ENCODE measurements at regions not wholly inside any gene's neighbourhood (a gene's known extent, or its start where the extent isn't known, plus 50 kb on each side); places are given as distances from the start of the nearest gene placed in this dataset.

GRCh38 chr1:219417610-219418009, 195.3 kb downstream of the ZC3H11B start:
- Histone ChIP-seq H3K27me3 (no peaks in the 10 kb centered on the region), H3K9me3 (no peaks in the 10 kb centered on the region), H3K4me3 (no peak overlapping the region), H3K4me1 (peaks cover 0 to 21% (median 0%) of the 10 kb centered on the region in 4 donors), H3K27ac (no peak overlapping the region), H3K36me3 (no peaks in the 10 kb centered on the region)
- TF ChIP-seq POLR2A (IDR thresholded peaks at IDR 0.05), result no peak
- TF ChIP-seq, protein P1, sequence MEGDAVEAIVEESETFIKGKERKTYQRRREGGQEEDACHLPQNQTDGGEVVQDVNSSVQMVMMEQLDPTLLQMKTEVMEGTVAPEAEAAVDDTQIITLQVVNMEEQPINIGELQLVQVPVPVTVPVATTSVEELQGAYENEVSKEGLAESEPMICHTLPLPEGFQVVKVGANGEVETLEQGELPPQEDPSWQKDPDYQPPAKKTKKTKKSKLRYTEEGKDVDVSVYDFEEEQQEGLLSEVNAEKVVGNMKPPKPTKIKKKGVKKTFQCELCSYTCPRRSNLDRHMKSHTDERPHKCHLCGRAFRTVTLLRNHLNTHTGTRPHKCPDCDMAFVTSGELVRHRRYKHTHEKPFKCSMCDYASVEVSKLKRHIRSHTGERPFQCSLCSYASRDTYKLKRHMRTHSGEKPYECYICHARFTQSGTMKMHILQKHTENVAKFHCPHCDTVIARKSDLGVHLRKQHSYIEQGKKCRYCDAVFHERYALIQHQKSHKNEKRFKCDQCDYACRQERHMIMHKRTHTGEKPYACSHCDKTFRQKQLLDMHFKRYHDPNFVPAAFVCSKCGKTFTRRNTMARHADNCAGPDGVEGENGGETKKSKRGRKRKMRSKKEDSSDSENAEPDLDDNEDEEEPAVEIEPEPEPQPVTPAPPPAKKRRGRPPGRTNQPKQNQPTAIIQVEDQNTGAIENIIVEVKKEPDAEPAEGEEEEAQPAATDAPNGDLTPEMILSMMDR (IDR thresholded peaks at IDR 0.05), result no peak
- intact Hi-C loops (cut with DNase I), result no loop called here
- no peak for ATAC-seq
- 63% methylated on average over 2 of the region's 3 CpGs for WGBS (ENCODE audit: insufficient coverage, low coverage, low lambda C conversion rate, missing lambda C conversion rate)
- no peak for DNase-seq

DNA sequence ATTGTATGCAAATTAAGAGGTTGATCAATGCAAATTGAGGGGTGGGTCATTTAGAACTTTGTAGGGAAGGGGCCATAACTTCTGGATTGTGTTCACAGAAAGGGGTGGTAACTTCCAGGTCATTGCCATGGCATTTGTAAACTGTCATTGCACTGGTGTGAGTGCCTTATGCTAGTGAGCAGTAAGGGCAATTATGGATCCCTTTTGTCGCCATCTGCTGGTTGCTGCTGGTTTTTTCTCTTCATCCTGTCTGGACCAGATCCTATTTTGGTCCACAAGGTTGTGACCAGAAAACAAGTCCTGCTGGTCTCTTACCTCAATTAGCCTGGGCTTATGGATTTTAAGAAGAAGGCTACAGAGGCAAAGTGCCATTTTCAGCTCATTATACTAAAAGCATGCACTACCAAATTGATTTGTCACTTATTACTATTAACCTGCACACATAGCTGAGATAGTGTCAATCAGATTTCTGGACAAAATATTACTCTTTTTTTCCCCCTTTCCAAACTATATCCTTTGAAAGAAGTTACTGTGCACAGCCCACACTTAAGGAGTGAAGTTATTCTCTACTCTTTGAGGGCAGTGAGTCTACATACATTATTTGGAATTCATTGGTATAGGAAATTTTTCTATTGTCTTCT, 196.2 kb downstream of the ZC3H11B start:
- H3K36me3 ChIP-seq, result no peaks in the 10 kb centered on the region
- intact Hi-C loops (cut with DNase I), result no loop called here
- no peak overlapping the region for H3K27ac ChIP-seq
- DNase-seq (peak in 2 of 3 donors; percentile 24 to 62), ATAC-seq (peak; percentile 75 to 89 (median 82))
- WGBS (ENCODE audit: insufficient coverage, low coverage, low lambda C conversion rate, missing lambda C conversion rate), result 0% methylated on average over 1 of the region's 1 CpG
- H3K4me3 ChIP-seq, result no peak overlapping the region
- TF ChIP-seq, protein P1 (IDR thresholded peaks at IDR 0.05), result peak; percentile 44 to 71 (median 62)
- TF ChIP-seq POLR2A (IDR thresholded peaks at IDR 0.05), result no peak
- H3K9me3 ChIP-seq, result no peaks in the 10 kb centered on the region
- peaks cover 0 to 20% (median 0%) of the 10 kb centered on the region in 4 donors for H3K4me1 ChIP-seq
- H3K27me3 ChIP-seq, result no peaks in the 10 kb centered on the region

DNA sequence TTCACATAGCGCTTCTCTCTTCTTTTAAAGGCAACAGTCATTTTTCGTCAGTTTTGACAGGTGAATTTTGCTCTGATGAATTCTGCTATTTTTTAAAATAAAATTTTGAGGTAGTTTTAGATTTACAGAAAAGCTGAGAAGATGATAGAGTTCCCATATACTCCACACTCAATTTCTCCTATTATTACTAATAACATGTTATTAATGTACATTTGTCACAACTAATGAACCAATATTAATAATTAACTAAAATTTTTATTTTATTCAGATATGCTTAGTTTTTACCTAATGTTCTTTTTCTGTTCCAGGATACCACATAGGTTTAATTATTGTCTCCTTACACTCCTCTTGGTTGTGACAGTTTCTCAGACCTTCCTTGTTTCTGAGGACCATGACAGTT, 197.0 kb downstream of the ZC3H11B start:
- Histone ChIP-seq H3K27me3 (no peaks in the 10 kb centered on the region), H3K36me3 (no peaks in the 10 kb centered on the region), H3K4me3 (no peak overlapping the region), H3K4me1 (peaks cover 0 to 12% (median 0%) of the 10 kb centered on the region in 4 donors), H3K9me3 (no peaks in the 10 kb centered on the region), H3K27ac (no peak overlapping the region)
- DNase-seq (no peak), ATAC-seq (no peak)
- TF ChIP-seq, protein P1 (IDR thresholded peaks at IDR 0.05), result no peak
- no peak for TF ChIP-seq POLR2A (IDR thresholded peaks at IDR 0.05)
- intact Hi-C loops (cut with DNase I), result no loop called here
- WGBS (ENCODE audit: insufficient coverage, low coverage, low lambda C conversion rate, missing lambda C conversion rate), result 89% methylated on average over 2 of the region's 2 CpGs

DNA sequence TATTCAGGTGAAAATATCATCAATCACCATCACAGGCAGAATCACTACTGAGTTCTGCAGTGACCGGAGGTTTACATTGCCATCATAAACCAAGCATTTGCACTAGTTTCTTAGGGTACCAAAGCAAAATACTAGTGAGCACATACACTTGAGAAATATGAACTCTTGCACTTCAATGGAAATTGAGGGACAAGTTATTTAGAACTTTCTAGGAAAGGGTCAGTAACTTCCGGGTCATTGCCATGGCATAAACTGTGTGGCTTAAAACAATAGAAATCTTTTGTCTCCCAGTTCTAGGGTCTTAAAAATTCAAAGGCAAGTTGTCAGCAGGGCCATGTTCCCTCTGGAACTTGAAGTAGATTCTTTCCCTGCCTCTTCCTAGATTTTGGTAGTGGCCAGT, 197.5 kb downstream of the ZC3H11B start:
- no peak overlapping the region for H3K4me3 ChIP-seq
- no peak for ATAC-seq
- H3K9me3 ChIP-seq, result no peaks in the 10 kb centered on the region
- TF ChIP-seq POLR2A (IDR thresholded peaks at IDR 0.05), result no peak
- TF ChIP-seq, protein P1 (IDR thresholded peaks at IDR 0.05), result no peak
- no peaks in the 10 kb centered on the region for H3K36me3 ChIP-seq
- peaks cover 0 to 10% (median 0%) of the 10 kb centered on the region in 4 donors for H3K4me1 ChIP-seq
- intact Hi-C loops (cut with DNase I), result no loop called here
- no peak overlapping the region for H3K27ac ChIP-seq
- DNase-seq, result no peak
- 65% methylated on average over 2 of the region's 2 CpGs for WGBS (ENCODE audit: insufficient coverage, low coverage, low lambda C conversion rate, missing lambda C conversion rate)
- no peaks in the 10 kb centered on the region for H3K27me3 ChIP-seq
